ENCODE measurements at regions not wholly inside any gene's neighbourhood (a gene's known extent, or its start where the extent isn't known, plus 50 kb on each side); places are given as distances from the start of the nearest gene placed in this dataset.

DNA sequence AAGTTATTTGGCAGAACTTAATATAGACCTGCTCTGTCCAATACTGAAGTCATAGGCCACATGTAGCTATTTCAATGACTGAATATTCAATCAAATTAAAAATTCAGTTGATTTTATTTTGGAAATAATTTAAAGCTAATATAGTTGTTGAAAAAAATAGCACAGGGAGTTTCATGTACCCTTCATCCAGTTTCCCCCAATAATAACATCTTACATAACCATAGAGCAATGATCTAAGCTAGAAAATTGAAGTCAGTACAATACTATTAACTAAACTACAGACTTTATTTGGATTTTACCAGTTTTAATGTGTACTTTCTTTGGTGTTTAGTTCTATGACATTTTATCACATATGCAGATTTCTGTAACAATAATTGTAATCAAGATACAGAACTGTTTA, 212.2 kb upstream of the HDDC2 start:
- H3K4me3 ChIP-seq (ENCODE audit: low read depth, low read length, poor library complexity, severe bottlenecking): no peak overlapping the region
- H3K4me1 ChIP-seq (ENCODE audit: insufficient read depth, low read length, poor library complexity, severe bottlenecking): peaks cover 3% of the 10 kb centered on the region
- no peaks in the 10 kb centered on the region for H3K36me3 ChIP-seq (ENCODE audit: insufficient read depth, low read length, poor library complexity, severe bottlenecking)
- DNase-seq (ENCODE audit: low spot score): no peak
- ChIA-PET POLR2A (ENCODE audit: low non-redundant PET) (no interaction called here), CTCF (no interaction called here)
- no peak overlapping the region for H3K27ac ChIP-seq (ENCODE audit: low read depth, low read length, poor library complexity, severe bottlenecking)
- intact Hi-C loops (cut with micrococcal nuclease; ENCODE audit: unreplicated experiment): no loop called here
- no peaks in the 10 kb centered on the region for H3K27me3 ChIP-seq (replicated peaks; ENCODE audit: insufficient read depth, low read depth, low read length, poor library complexity)
- no peaks in the 10 kb centered on the region for H3K9me3 ChIP-seq (ENCODE audit: low read depth, low read length, poor library complexity, severe bottlenecking)
- TF ChIP-seq EZH2 (IDR thresholded peaks at IDR 0.05; ENCODE audit: borderline replicate concordance, low read depth, low read length, poor library complexity, severe bottlenecking): no peak
- TF ChIP-seq, protein P1, sequence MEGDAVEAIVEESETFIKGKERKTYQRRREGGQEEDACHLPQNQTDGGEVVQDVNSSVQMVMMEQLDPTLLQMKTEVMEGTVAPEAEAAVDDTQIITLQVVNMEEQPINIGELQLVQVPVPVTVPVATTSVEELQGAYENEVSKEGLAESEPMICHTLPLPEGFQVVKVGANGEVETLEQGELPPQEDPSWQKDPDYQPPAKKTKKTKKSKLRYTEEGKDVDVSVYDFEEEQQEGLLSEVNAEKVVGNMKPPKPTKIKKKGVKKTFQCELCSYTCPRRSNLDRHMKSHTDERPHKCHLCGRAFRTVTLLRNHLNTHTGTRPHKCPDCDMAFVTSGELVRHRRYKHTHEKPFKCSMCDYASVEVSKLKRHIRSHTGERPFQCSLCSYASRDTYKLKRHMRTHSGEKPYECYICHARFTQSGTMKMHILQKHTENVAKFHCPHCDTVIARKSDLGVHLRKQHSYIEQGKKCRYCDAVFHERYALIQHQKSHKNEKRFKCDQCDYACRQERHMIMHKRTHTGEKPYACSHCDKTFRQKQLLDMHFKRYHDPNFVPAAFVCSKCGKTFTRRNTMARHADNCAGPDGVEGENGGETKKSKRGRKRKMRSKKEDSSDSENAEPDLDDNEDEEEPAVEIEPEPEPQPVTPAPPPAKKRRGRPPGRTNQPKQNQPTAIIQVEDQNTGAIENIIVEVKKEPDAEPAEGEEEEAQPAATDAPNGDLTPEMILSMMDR (conservative IDR thresholded peaks at IDR 0.05; ENCODE audit: low read depth, low read length): no peak
- no TSS peak for BruUV-seq (replicated peaks)

DNA sequence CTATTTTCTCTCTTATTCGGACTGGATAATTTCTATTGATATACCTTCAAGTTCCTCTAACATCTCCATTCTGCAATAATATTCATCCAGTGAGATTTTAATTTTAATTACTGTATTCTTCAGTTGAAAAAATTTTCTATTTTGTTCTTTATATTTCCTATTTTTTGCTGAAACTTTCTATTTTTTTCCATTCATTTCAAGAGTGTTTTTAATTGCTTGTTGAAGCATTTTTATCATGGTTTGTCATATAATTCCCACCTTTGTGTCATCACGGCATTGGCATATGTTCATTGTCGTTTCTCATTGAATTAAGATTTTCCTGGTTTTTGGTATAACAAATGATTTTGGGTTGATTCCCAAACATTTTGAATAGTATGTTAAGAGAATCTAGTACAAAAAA, 214.9 kb upstream of the HDDC2 start:
- Histone ChIP-seq H3K4me1 (ENCODE audit: insufficient read depth, low read length, poor library complexity, severe bottlenecking) (peaks cover 3% of the 10 kb centered on the region), H3K36me3 (ENCODE audit: insufficient read depth, low read length, poor library complexity, severe bottlenecking) (no peaks in the 10 kb centered on the region), H3K9me3 (ENCODE audit: low read depth, low read length, poor library complexity, severe bottlenecking) (no peaks in the 10 kb centered on the region), H3K27ac (ENCODE audit: low read depth, low read length, poor library complexity, severe bottlenecking) (no peak overlapping the region), H3K4me3 (ENCODE audit: low read depth, low read length, poor library complexity, severe bottlenecking) (no peak overlapping the region), H3K27me3 (replicated peaks; ENCODE audit: insufficient read depth, low read depth, low read length, poor library complexity) (no peaks in the 10 kb centered on the region)
- ChIA-PET POLR2A (ENCODE audit: low non-redundant PET) (no interaction called here), CTCF (no interaction called here)
- TF ChIP-seq, protein P1 (conservative IDR thresholded peaks at IDR 0.05; ENCODE audit: low read depth, low read length): no peak
- no peak for TF ChIP-seq EZH2 (IDR thresholded peaks at IDR 0.05; ENCODE audit: borderline replicate concordance, low read depth, low read length, poor library complexity, severe bottlenecking)
- intact Hi-C loops (cut with micrococcal nuclease; ENCODE audit: unreplicated experiment): no loop called here
- DNase-seq (ENCODE audit: low spot score): no peak
- BruUV-seq (replicated peaks): no TSS peak

DNA sequence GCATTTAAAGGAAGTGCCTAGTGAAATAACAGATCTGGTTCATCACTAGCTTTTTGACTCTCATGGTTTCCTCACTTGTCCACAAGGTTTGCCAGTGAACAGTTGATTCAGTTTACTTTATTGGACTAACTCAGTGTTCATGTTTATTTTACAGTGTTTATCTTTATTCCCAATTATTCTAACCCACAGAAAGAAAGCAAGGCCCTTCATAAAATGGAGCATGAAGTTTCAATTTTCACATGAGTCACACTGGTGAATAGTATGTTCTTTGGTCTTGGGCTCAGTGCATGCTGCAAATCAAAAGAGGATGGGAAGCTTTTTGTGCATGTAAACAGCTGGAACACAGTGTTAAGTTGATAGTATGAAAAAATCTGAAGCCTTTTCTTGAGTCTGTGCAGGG, 217.6 kb upstream of the HDDC2 start:
- no peak for DNase-seq (ENCODE audit: low spot score)
- no peaks in the 10 kb centered on the region for H3K9me3 ChIP-seq (ENCODE audit: low read depth, low read length, poor library complexity, severe bottlenecking)
- ChIA-PET CTCF (no interaction called here), POLR2A (ENCODE audit: low non-redundant PET) (no interaction called here)
- no peak overlapping the region for H3K27ac ChIP-seq (ENCODE audit: low read depth, low read length, poor library complexity, severe bottlenecking)
- no peak overlapping the region for H3K4me3 ChIP-seq (ENCODE audit: low read depth, low read length, poor library complexity, severe bottlenecking)
- TF ChIP-seq EZH2 (IDR thresholded peaks at IDR 0.05; ENCODE audit: borderline replicate concordance, low read depth, low read length, poor library complexity, severe bottlenecking): no peak
- TF ChIP-seq, protein P1 (conservative IDR thresholded peaks at IDR 0.05; ENCODE audit: low read depth, low read length): no peak
- no peaks in the 10 kb centered on the region for H3K4me1 ChIP-seq (ENCODE audit: insufficient read depth, low read length, poor library complexity, severe bottlenecking)
- BruUV-seq (replicated peaks): no TSS peak
- H3K27me3 ChIP-seq (replicated peaks; ENCODE audit: insufficient read depth, low read depth, low read length, poor library complexity): no peaks in the 10 kb centered on the region
- no peaks in the 10 kb centered on the region for H3K36me3 ChIP-seq (ENCODE audit: insufficient read depth, low read length, poor library complexity, severe bottlenecking)
- intact Hi-C loops (cut with micrococcal nuclease; ENCODE audit: unreplicated experiment): no loop called here
